ENCODE measurements at regions not wholly inside any gene's neighbourhood (a gene's known extent, or its start where the extent isn't known, plus 50 kb on each side); places are given as distances from the start of the nearest gene placed in this dataset.

- TF ChIP-seq CTCF (conservative IDR thresholded peaks at IDR 0.05; ENCODE audit: low read depth, low read length) = no peak
- no peak overlapping the region for H3K4me3 ChIP-seq (ENCODE audit: low read length)
- no peak for DNase-seq (ENCODE audit: low read depth)
Observed at GRCh38 chr7:118449797-118450567, 225.5 kb downstream of the ANKRD7 start.

- TF ChIP-seq CTCF (conservative IDR thresholded peaks at IDR 0.05; ENCODE audit: low read depth, low read length) = no peak
- no peak overlapping the region for H3K4me3 ChIP-seq (ENCODE audit: low read length)
- DNase-seq (ENCODE audit: low read depth) = no peak
Observed at GRCh38 chr7:118452128-118452527, 227.6 kb downstream of the ANKRD7 start.

- no peak for TF ChIP-seq CTCF (conservative IDR thresholded peaks at IDR 0.05; ENCODE audit: low read depth, low read length)
- no peak for DNase-seq (ENCODE audit: low read depth)
- no peak overlapping the region for H3K4me3 ChIP-seq (ENCODE audit: low read length)
Observed at GRCh38 chr7:118467381-118467780, 242.9 kb downstream of the ANKRD7 start.

GRCh38 chr7:118472581-118472980 is 248.1 kb downstream of the ANKRD7 start:
- TF ChIP-seq CTCF (conservative IDR thresholded peaks at IDR 0.05; ENCODE audit: low read depth, low read length) = no peak
- no peak for DNase-seq (ENCODE audit: low read depth)
- no peak overlapping the region for H3K4me3 ChIP-seq (ENCODE audit: low read length)

GRCh38 chr7:118473271-118473670 is 248.8 kb downstream of the ANKRD7 start:
- no peak overlapping the region for H3K4me3 ChIP-seq (ENCODE audit: low read length)
- TF ChIP-seq CTCF (conservative IDR thresholded peaks at IDR 0.05; ENCODE audit: low read depth, low read length) = no peak
- DNase-seq (ENCODE audit: low read depth) = no peak

GRCh38 chr7:118476036-118476435 is 251.5 kb downstream of the ANKRD7 start:
- DNase-seq (ENCODE audit: low read depth) = no peak
- no peak overlapping the region for H3K4me3 ChIP-seq (ENCODE audit: low read length)
- TF ChIP-seq CTCF (conservative IDR thresholded peaks at IDR 0.05; ENCODE audit: low read depth, low read length) = no peak

GRCh38 chr7:118477036-118477435 is 252.5 kb downstream of the ANKRD7 start:
- H3K4me3 ChIP-seq (ENCODE audit: low read length) = no peak overlapping the region
- no peak for DNase-seq (ENCODE audit: low read depth)
- no peak for TF ChIP-seq CTCF (conservative IDR thresholded peaks at IDR 0.05; ENCODE audit: low read depth, low read length)

Data from retinal pigment epithelial cell (primary cell).